OCI-LY7 (cell line): ENCODE measurements at regions not wholly inside any gene's neighbourhood (a gene's known extent, or its start where the extent isn't known, plus 50 kb on each side); places are given as distances from the start of the nearest gene placed in this dataset.

Experiments used
- EZH2phosphoT487 ChIP-seq: fragments of 200-600 bp; sonication (generic); IDR thresholded peaks from 2 replicates; pipeline ENCODE4 v1.6.1; 2018; ENCODE audit warnings: low read depth, borderline replicate concordance, mild to moderate bottlenecking, mixed run types, antibody characterized with exemption, low read length, moderate library complexity, mixed read lengths
- TF ChIP-seq, protein P1 (sequence below): fragments of 200-600 bp; sonication (generic); conservative IDR thresholded peaks from 2 replicates; pipeline ENCODE4 v1.5.1; 2014; ENCODE audit warnings: mild to moderate bottlenecking, antibody characterized with exemption, low read length, moderate library complexity, mixed read lengths

DNA sequence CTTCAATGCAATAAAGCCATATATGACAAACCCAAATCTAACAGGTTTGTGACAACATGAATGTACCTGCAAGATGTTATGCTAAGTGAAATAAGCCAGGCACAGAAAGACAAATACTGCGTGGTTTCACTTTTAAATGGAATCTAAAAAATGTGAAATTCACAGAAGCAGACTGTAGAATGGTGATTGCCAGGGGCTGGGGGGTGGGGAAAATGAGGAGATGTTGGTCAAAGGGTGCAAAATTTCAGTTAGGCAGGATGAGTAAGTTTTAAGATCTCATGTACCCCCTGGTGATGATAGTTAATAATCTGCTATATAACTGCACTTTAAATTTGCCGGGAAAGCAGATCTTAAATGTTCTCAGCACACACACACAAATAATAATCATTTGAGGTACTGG lies 160.5 kb downstream of the PTBP2 start:
- TF ChIP-seq, protein P1, sequence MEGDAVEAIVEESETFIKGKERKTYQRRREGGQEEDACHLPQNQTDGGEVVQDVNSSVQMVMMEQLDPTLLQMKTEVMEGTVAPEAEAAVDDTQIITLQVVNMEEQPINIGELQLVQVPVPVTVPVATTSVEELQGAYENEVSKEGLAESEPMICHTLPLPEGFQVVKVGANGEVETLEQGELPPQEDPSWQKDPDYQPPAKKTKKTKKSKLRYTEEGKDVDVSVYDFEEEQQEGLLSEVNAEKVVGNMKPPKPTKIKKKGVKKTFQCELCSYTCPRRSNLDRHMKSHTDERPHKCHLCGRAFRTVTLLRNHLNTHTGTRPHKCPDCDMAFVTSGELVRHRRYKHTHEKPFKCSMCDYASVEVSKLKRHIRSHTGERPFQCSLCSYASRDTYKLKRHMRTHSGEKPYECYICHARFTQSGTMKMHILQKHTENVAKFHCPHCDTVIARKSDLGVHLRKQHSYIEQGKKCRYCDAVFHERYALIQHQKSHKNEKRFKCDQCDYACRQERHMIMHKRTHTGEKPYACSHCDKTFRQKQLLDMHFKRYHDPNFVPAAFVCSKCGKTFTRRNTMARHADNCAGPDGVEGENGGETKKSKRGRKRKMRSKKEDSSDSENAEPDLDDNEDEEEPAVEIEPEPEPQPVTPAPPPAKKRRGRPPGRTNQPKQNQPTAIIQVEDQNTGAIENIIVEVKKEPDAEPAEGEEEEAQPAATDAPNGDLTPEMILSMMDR = no peak
- no peak for TF ChIP-seq EZH2phosphoT487
